ENCODE measurements at regions not wholly inside any gene's neighbourhood (a gene's known extent, or its start where the extent isn't known, plus 50 kb on each side); places are given as distances from the start of the nearest gene placed in this dataset.

- TF ChIP-seq POLR2AphosphoS5 (IDR thresholded peaks at IDR 0.05; ENCODE audit: low read depth, low read length) (no peak), REST (IDR thresholded peaks at IDR 0.05; ENCODE audit: insufficient read depth in 1 of 2, low read depth in 2 of 2, low read length in 2 of 2) (no peak), TAF1 (IDR thresholded peaks at IDR 0.05; ENCODE audit: borderline replicate concordance, insufficient read depth, low read length) (no peak), FOXP2 (optimal IDR thresholded peaks at IDR 0.05; ENCODE audit: borderline replicate concordance, extremely low read depth, extremely low read length, insufficient read depth) (no peak), SIN3A (IDR thresholded peaks at IDR 0.05; ENCODE audit: borderline replicate concordance, insufficient read depth, low read length) (no peak)
These were observed 72.4 kb upstream of the NHSL1 start for GRCh38 chr6:138571585-138572166.

DNA sequence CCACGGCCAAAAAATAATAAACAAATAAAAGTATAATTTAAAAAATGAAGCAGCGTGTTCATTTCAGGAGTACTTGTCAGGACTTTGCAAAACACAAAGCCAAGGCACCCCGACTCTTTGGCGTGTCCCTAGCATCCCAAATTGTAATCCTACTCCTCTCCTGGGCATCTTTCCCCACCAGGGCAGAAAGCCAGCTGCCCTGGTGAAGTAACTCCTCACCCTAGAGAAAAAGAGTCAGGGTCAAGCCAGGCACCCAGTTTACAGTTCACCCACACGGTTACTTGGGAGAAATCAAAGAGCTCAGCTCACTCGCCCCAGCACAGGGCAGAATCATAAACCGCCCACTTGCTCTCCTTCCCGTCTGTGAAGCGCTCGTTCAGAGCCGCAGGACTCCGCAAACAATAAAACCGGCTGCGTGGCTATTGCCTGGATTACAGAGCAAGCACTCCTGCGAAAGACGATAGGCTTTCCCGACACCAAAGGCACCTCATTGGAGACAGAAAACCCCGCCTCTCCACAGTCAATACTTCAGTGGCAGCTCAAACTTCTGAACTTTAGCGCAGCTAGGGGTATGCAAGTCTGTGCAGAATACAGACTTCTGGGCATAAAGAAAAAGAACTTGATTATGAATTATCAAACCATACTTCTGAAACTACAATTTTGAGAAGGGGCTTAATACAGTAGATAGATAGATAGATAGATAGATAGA, 73.0 kb upstream of the NHSL1 start:
- TF ChIP-seq TAF1 (IDR thresholded peaks at IDR 0.05; ENCODE audit: borderline replicate concordance, insufficient read depth, low read length) (peak; percentile 98), REST (IDR thresholded peaks at IDR 0.05; ENCODE audit: insufficient read depth in 1 of 2, low read depth in 2 of 2, low read length in 2 of 2) (peak in 1 of 2 experiments; percentile 62; a peak in 1 of 4 replicates), FOXP2 (optimal IDR thresholded peaks at IDR 0.05; ENCODE audit: borderline replicate concordance, extremely low read depth, extremely low read length, insufficient read depth) (peak; percentile 21), POLR2AphosphoS5 (IDR thresholded peaks at IDR 0.05; ENCODE audit: low read depth, low read length) (peak; percentile 88), SIN3A (IDR thresholded peaks at IDR 0.05; ENCODE audit: borderline replicate concordance, insufficient read depth, low read length) (peak; percentile 81; the same call in 1 of the 2 replicates)

DNA sequence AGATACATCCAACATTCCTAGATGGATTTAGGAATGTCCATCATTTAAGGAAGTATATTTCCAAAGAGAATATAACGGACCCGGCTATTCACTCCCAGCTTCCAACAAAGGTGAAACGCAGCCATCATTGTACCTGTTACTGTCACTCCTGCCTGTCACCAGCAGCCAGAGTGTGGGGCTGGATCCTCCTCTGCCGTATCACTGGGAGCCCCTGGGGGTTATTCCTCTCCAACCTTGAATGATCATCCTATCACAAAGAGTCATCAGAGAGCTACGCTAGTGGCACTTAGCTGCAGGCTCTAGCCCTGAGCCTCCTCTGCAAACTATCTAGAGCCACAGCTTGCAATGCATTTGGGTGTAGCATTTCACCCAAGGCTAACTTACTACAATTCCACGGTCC, 73.6 kb upstream of the NHSL1 start:
- TF ChIP-seq TAF1 (IDR thresholded peaks at IDR 0.05; ENCODE audit: borderline replicate concordance, insufficient read depth, low read length) (no peak), POLR2AphosphoS5 (IDR thresholded peaks at IDR 0.05; ENCODE audit: low read depth, low read length) (no peak), REST (IDR thresholded peaks at IDR 0.05; ENCODE audit: insufficient read depth in 1 of 2, low read depth in 2 of 2, low read length in 2 of 2) (no peak), FOXP2 (optimal IDR thresholded peaks at IDR 0.05; ENCODE audit: borderline replicate concordance, extremely low read depth, extremely low read length, insufficient read depth) (no peak)

GRCh38 chr6:138575257-138575656, 76.0 kb upstream of the NHSL1 start:
- TF ChIP-seq TAF1 (IDR thresholded peaks at IDR 0.05; ENCODE audit: borderline replicate concordance, insufficient read depth, low read length) = no peak

GRCh38 chr6:138576313-138576712, 77.0 kb upstream of the NHSL1 start:
- TF ChIP-seq POLR2AphosphoS5 (IDR thresholded peaks at IDR 0.05; ENCODE audit: low read depth, low read length) (no peak), SIN3A (IDR thresholded peaks at IDR 0.05; ENCODE audit: borderline replicate concordance, insufficient read depth, low read length) (peak; percentile 93; the same call in 1 of the 2 replicates), REST (IDR thresholded peaks at IDR 0.05; ENCODE audit: insufficient read depth in 1 of 2, low read depth in 2 of 2, low read length in 2 of 2) (no peak)

Data from PFSK-1 (cell line).